ENCODE measurements at regions not wholly inside any gene's neighbourhood (a gene's known extent, or its start where the extent isn't known, plus 50 kb on each side); places are given as distances from the start of the nearest gene placed in this dataset.
"Not testable (repeated sequence)": the region's sequence is repeated elsewhere in the genome, so short reads cannot be mapped to it uniquely, and the experiment has no call there.

DNA sequence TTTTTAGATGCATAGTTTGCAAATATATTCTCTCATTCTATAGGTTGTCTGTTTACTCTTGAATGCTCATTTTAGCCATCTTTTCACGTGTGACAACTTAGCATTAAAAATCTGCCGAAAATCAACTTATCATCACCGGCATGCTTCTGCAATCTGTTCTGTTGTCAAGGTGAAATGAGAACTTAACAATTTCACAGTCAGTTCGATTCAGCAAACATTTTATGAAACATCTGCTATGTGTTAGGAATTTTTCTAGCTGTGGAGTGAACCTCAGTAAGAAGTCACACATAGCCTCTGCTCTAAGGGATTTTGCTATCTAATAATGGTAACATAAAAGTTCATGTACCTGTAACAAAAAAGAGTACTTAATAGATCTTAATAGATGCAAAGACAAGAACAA lies 256.1 kb downstream of the ZWINT start:
- no peak for DNase-seq (ENCODE audit: low spot score)

DNA sequence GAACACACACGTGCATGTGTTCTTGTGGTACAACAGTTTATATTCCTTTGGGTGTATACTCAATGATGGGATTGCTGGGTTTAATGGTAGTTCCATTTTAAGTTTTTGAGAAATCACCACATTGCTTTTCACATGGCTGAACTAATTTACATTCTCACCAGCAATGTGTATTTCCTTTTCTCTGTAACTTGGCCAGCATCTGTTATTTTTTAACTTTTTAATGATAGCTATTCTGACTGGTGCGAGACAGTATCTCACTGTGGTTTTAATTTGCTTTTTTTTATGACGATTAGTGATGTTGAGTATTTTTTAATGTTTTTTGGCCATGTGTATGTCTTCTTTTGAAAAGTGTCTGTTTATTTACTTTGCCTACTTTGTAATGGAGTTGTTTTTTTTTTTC lies 256.6 kb downstream of the ZWINT start:
- no peak for DNase-seq (ENCODE audit: low spot score)

DNA sequence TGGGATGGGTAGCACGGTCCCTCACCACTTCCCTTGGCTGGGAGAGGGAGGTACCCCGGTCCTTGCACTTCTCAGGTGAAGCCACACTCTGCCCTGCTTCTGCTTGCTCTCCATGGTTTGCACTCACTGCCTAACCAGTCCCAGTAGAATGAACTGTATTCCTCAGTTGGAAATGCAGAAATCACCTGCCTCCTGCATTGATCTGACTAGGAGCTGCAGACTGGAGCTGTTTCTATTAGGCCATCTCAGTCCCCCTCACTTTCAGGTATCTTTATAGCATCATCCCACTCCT lies 264.9 kb downstream of the ZWINT start:
- DNase-seq (ENCODE audit: low spot score) = no peak

DNA sequence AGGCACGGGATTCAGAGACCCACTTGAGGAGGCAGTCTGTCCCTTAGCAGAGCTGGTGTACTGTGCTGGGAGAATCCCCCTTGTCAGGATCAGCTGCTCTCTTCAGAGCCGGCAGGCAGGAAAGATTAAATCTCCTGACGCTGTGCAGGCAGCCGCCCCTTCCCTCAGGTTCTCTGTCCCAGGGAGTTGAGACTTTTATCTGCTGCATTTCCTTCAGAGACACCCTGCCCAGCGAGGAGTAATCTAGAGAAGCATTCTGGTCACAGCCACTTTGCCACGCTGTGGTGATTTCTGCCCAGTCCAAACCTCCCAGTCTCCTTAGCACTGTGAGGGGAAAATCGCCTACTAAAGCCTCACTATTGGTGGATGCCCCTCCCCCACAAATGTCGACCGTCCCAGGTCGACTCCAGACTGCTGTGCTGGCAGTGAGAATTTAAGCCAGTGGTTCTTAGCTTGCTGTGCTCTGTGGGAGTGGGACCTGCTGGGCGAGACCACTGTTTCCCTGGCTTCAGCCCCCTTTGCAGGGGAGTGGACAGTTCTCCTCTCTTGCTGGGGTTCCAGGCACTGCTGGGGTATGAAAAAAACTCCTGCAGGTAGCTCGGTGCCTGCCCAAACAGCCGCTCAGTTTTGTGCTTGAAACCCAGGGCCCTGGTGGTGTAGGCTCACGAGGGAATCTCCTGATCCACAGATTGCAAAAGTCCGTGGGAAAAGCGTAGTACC lies 265.4 kb downstream of the ZWINT start:
- DNase-seq (ENCODE audit: low spot score) = no peak

DNA sequence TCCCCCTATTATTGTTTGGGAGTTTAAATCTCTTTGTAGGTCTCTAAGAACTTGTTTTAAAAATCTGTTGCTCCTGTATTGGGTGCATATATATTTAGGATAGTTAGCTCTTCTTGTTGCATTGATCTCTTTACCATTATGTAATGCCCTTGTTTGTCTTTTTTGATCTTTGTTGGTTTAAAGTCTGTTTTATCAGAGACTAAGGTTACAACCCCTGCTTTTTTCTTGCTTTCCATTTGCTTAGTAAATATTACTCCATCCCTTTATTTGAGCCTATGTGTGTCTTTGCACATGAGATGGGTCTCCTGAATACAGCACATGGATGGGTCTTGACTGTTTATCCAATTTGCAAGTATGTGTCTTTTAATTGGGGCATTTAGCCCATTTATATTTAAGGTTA lies 267.4 kb downstream of the ZWINT start:
- not testable (repeated sequence) for DNase-seq (ENCODE audit: low spot score)

GRCh38 chr10:56091872-56092271 lies 269.2 kb downstream of the ZWINT start:
- no peak for DNase-seq (ENCODE audit: low spot score)

- DNase-seq (ENCODE audit: low spot score) = no peak
Measured at GRCh38 chr10:56090914-56091540, 270.0 kb downstream of the ZWINT start.

DNA sequence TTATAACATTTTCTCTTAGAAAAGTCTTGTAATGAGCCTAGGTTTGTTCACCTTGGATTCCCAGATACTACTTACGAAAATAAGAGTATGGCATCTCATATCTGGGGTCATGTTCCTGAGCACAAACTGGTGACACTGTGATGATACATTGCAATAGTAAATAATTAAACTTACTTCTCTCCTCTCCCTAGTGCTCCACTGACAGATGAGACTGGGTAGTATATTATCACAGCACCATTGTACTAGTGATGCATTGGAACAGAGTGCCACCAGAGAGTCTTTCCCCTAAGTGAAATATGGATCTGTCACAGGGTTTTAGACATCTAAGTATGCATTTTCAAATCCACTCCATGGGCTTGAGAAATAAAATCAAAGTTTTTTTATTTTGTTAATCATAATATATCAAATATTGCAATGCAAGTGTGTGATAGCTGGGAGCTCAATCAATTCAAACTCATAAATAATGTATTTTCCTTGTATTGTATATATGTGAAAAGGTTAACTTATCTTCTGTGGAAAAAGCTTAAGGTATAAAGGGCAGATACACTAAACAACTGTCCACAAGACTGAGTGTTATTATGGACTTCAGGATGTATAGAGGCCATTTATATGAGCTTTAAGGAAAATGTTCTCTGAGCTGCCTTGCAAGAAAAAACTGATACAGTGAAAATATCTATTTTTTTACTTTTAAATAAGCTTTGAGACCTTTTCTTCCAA lies 275.5 kb downstream of the ZWINT start:
- DNase-seq (ENCODE audit: low spot score) = no peak

GRCh38 chr10:56082169-56082568 lies 278.9 kb downstream of the ZWINT start:
- no peak for DNase-seq (ENCODE audit: low spot score)

GRCh38 chr10:56068473-56069263 lies 292.4 kb downstream of the ZWINT start:
- peak; percentile 71 for DNase-seq (ENCODE audit: low spot score)

- peak; percentile 69 for DNase-seq (ENCODE audit: low spot score)
Measured at GRCh38 chr10:56068040-56068439, 293.0 kb downstream of the ZWINT start.

DNA sequence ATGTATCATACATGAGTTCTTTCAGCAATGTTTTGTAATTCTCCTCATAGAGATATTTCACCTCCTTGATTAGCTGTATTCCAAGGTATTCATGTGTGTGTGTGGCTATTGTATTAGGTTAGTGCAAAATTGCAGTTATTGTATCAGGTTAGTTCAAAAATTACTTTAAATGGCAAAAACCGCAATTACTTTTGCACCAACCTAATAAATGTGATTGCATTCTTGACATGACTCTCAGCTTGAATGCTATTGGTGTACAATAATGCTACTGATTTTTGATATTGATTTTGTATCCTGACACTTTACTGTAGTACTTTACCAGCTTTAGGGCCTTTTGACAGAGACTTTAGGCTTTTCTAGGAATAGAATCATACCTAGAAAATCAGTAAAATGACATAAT lies 297.4 kb downstream of the ZWINT start:
- no peak for DNase-seq (ENCODE audit: low spot score)

DNA sequence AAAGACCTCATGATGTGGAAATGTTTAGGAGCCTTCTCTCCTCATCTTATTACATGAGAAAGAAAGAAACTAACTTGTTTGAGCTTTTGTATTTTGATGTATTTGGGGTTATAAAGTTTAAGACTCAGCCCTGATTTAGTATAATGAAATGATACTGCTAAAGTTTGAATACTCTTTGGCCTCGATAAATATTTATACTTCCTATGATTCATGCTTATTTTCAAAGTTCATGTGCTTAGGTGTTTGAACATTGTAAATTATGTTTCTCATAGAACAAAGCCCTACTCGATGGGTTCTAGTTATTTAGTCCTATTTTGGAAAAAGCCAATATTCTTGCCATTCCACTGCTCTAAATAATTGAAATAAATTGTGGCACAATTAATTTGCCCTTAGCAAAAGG lies 303.2 kb downstream of the ZWINT start:
- DNase-seq (ENCODE audit: low spot score) = no peak

DNA sequence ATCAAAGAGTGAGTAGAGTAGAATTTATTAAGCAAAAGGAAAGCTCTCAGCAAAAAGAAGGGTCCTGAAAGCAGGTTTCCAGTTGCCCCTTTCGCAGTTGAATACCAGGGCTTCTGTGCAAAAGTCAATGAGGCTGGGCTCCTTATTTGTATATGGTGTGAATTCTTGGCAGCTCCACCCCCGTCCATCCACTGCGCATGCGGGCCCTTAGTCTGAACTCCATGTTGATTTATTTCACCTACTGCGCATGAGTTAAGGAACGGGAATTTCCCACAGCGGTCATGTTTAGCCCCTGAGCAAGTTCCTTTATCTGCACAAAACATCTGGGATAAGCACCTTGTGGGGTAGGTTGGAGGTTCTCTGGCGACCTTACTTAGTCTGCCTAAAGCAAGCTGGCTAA lies 325.6 kb downstream of the ZWINT start:
- DNase-seq (ENCODE audit: low spot score) = no peak

- no peak for DNase-seq (ENCODE audit: low spot score)
Measured at GRCh38 chr10:56028298-56029132, 332.5 kb downstream of the ZWINT start.

DNA sequence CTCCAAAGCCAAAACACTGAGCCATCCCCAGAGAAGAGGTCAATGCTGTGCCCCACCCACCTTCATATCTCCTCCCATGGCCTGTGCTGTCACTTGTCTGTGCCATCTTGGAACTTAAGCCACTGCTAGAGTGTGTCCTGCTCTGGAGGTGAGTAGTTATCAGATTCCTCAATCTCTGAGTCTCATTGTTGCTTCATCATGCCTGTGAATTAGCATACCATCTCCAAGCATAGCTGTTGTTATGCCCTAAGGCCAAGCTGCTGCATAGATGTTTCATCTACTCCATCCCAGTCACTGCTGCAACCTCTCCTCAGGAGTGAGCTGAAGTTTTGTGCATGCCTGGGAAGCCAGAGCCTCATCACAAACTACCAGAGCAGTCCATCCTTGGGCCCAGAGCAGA lies 349.0 kb downstream of the ZWINT start:
- no peak for DNase-seq (ENCODE audit: low spot score)

DNA sequence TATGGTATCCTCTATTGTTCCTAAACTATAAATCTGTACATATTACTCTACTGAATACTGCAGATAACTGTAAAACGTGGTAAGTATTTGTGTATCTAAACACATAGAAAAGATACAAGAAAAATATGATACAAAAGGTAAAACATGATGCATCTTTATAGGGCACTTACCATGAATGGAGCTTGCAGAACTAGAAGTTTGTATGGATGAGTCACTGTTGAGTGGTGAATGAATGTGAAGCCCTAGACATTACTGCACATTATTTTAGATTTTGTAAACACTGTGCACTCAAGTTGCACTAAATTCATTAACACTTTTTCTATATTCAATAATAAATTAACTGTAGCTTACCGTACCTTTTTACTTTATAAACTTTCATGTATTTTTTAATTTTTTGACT lies 357.5 kb downstream of the ZWINT start:
- DNase-seq (ENCODE audit: low spot score) = no peak

- no peak for DNase-seq (ENCODE audit: low spot score)
Measured at GRCh38 chr10:55989188-55989587, 371.9 kb downstream of the ZWINT start.

DNA sequence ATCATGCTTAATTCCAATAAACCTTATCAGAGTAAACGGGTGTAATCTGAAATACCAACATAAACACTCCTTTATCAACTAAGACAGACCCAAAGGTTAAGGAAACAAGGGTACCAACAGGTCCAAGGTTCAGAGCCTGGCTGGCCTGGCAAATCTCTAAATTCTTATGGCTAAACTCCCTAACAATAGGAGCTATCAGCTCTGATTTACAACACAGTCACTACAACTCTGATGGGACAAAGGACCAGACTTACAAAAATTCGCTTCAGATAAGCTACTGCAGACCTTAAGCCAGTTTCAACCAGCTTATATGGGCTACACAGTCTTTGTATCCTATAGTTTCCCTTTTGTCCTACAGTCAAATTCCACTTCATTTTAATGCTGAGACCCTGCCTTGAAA lies 381.9 kb downstream of the ZWINT start:
- DNase-seq (ENCODE audit: low spot score) = no peak

- no peak for DNase-seq (ENCODE audit: low spot score)
Measured at GRCh38 chr10:55966101-55966500, 395.0 kb downstream of the ZWINT start.

GRCh38 chr10:55943403-55943802 lies 417.7 kb downstream of the ZWINT start:
- no peak for DNase-seq (ENCODE audit: low spot score)

All from mesenteric fat pad (tissue), 1 donor.